Bronchial epithelial cell (primary cell): ENCODE measurements at regions not wholly inside any gene's neighbourhood (a gene's known extent, or its start where the extent isn't known, plus 50 kb on each side); places are given as distances from the start of the nearest gene placed in this dataset.
A peak's percentile ranks its signal among the peaks of the same experiment; 100 is the strongest.

Experiments used
- DNase-seq: peaks from one replicate; pipeline ENCODE4 v3.0.0-alpha.2; 2010; ENCODE audit warnings: low read depth
- FAIRE-seq: peaks from 2 replicates; lab custom pipeline; 2011; peaks lifted over from hg19 to GRCh38; lab: Jason Lieb, UNC
- H3K27me3 ChIP-seq: 2 replicates; pipeline ENCODE4 v1.5.1; 2011; ENCODE audit warnings: low read length; ENCODE audit not compliant: control insufficient read depth, insufficient read depth
- H3K36me3 ChIP-seq: 2 replicates; pipeline ENCODE4 v1.5.1; 2011; ENCODE audit warnings: low read length; ENCODE audit not compliant: control insufficient read depth, insufficient read depth
- H3K4me3 ChIP-seq: 2 replicates; pipeline ENCODE4 v1.5.1; 2011; ENCODE audit warnings: mild to moderate bottlenecking, low read depth, low read length, control low read depth
- TF ChIP-seq, protein P1 (sequence below): IDR thresholded peaks from 2 replicates; pipeline ENCODE4 v1.5.1; 2011; ENCODE audit warnings: mild to moderate bottlenecking, moderate library complexity, low read length, control low read depth, inconsistent platforms; ENCODE audit not compliant: insufficient read depth, severe bottlenecking

DNA sequence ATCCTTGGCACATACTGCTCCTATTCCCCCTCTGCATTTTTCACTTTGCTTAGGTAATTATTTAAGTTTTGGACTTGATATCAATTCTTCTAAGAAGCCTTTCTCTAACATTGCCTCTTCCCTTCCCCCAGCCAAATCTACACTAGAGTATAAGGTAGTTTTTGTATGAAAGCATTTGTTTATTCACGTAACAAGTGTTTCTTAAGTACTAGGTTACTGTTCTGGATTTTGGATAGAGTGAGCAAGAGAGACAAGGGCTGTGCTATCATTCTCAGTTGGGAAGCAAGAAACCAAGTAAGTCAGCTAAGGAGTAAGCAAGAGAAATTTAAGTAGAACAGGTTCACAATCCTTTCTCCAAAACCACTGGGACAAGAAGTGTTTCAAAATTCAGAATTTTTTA is 55.9 kb upstream of the HHIP start:
- Histone ChIP-seq H3K36me3 (no peaks in the 10 kb centered on the region), H3K27me3 (no peaks in the 10 kb centered on the region), H3K4me3 (no peak overlapping the region)
- TF ChIP-seq, protein P1, sequence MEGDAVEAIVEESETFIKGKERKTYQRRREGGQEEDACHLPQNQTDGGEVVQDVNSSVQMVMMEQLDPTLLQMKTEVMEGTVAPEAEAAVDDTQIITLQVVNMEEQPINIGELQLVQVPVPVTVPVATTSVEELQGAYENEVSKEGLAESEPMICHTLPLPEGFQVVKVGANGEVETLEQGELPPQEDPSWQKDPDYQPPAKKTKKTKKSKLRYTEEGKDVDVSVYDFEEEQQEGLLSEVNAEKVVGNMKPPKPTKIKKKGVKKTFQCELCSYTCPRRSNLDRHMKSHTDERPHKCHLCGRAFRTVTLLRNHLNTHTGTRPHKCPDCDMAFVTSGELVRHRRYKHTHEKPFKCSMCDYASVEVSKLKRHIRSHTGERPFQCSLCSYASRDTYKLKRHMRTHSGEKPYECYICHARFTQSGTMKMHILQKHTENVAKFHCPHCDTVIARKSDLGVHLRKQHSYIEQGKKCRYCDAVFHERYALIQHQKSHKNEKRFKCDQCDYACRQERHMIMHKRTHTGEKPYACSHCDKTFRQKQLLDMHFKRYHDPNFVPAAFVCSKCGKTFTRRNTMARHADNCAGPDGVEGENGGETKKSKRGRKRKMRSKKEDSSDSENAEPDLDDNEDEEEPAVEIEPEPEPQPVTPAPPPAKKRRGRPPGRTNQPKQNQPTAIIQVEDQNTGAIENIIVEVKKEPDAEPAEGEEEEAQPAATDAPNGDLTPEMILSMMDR: no peak
- no peak for FAIRE-seq
- DNase-seq: no peak

DNA sequence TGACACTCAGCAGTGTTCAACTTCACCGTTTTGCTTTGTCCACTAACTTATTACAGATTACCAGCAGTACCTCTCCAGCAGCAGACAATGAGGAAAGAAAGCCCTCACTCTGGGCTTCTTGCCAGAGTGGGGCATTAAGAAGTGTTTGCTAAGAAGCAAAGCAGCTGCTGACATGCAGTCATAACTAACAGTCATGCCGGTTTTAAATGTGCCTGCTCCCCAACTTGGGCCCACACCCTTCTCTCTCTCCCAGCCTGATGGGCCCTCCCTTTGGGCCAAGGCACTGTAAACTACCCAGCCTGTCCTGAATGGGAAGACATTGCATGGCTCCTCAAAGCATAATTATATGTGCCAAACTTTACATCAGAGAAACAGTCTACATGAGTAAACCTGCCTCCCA is 54.6 kb upstream of the HHIP start:
- no peaks in the 10 kb centered on the region for H3K27me3 ChIP-seq
- TF ChIP-seq, protein P1: no peak
- peak; percentile 83 for DNase-seq
- H3K4me3 ChIP-seq: no peak overlapping the region
- FAIRE-seq: peak; percentile 84
- no peaks in the 10 kb centered on the region for H3K36me3 ChIP-seq

DNA sequence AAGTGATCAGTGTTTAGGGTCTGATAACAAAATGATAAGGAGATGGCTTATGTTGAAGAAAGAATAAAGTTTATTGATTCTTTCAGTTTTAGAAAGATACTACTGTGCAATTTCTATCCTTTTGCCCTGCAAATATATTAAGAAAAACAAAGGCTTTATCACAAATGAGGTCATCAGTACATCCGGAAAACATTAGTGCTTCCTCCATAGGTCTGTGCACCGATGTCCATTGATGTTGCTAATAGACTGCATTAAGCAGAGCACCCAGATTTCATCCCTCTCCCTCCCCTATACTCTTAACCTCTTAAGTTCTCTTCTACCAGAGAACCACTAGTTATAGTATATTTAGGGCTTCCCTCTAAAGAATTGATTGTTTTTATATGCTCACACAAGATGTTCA is 53.7 kb upstream of the HHIP start:
- no peaks in the 10 kb centered on the region for H3K27me3 ChIP-seq
- FAIRE-seq: no peak
- DNase-seq: no peak
- TF ChIP-seq, protein P1: no peak
- H3K4me3 ChIP-seq: no peak overlapping the region
- no peaks in the 10 kb centered on the region for H3K36me3 ChIP-seq

DNA sequence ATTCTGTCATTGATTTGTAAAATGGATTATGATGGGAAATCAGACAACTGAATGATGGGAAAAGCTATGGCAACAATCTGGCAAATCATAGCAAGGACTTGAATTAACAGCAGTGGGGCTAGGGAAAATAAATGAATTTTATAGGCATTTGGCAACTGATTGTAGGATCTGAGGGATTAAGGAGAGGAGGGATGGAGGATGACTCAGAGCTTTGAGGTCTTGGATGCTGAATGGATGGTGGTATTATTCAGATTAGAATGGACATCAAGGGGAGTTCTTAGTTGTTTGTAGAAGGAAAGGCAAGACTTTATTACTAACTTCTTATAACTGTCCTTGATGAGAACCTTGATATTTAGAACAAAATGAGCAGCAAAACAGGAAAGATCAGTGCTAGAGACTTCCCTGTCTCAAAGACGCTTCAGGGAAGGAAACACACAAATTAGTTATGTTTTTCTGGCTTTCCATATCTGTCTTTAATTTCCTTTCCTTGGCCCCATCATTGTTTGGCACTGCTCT is 51.4 kb upstream of the HHIP start:
- Histone ChIP-seq H3K36me3 (no peaks in the 10 kb centered on the region), H3K4me3 (no peak overlapping the region), H3K27me3 (no peaks in the 10 kb centered on the region)
- no peak for DNase-seq
- no peak for FAIRE-seq
- TF ChIP-seq, protein P1: no peak

DNA sequence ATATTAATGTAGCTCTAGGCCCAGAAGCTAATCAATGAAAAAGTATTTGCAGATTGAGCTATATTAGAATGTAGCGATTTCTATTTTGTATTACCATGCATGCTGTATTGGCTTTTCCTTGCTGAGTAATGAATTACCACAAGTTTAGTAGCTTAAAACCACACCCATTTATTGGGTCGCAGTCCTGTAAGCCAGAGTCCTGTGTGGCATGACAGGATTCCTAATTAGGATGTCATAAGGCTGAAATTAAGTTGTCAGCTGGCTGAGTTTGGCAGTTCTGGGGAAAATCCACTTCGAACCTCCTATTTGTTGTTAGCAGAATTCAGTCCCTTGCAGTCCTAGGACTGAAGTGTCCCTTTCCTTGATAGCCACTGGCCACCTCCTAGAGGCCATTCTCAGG is 50.3 kb upstream of the HHIP start:
- H3K27me3 ChIP-seq: no peaks in the 10 kb centered on the region
- FAIRE-seq (peak; percentile 55), DNase-seq (no peak)
- TF ChIP-seq, protein P1: no peak
- H3K36me3 ChIP-seq: no peaks in the 10 kb centered on the region
- H3K4me3 ChIP-seq: no peak overlapping the region
